ENCODE measurements at regions not wholly inside any gene's neighbourhood (a gene's known extent, or its start where the extent isn't known, plus 50 kb on each side); places are given as distances from the start of the nearest gene placed in this dataset.

DNA sequence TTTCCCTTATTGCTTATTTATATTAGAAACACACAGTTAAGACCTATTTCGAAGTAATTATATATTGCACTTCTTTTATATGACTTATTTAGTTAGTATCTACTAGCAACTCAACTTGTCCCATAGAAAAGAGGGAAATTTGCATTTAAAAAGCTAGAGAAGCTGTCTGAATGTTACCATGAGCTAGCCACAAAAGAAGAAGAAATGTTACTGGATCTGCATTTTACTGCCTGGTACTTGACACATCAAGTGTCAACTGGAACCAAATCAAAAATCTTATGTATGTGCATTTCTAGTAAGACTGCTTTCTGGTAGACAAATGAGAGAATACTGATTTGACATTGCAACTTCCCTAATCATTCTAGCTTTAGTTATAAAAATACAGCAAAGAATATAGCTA is 424.6 kb upstream of the VRK2 start:
- TF ChIP-seq, protein P1, sequence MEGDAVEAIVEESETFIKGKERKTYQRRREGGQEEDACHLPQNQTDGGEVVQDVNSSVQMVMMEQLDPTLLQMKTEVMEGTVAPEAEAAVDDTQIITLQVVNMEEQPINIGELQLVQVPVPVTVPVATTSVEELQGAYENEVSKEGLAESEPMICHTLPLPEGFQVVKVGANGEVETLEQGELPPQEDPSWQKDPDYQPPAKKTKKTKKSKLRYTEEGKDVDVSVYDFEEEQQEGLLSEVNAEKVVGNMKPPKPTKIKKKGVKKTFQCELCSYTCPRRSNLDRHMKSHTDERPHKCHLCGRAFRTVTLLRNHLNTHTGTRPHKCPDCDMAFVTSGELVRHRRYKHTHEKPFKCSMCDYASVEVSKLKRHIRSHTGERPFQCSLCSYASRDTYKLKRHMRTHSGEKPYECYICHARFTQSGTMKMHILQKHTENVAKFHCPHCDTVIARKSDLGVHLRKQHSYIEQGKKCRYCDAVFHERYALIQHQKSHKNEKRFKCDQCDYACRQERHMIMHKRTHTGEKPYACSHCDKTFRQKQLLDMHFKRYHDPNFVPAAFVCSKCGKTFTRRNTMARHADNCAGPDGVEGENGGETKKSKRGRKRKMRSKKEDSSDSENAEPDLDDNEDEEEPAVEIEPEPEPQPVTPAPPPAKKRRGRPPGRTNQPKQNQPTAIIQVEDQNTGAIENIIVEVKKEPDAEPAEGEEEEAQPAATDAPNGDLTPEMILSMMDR (IDR thresholded peaks at IDR 0.05) = no peak
- TF ChIP-seq EZH2 (IDR thresholded peaks at IDR 0.05) = no peak
